DMS 273 (cell line): ENCODE measurements at regions not wholly inside any gene's neighbourhood (a gene's known extent, or its start where the extent isn't known, plus 50 kb on each side); places are given as distances from the start of the nearest gene placed in this dataset.
A peak's percentile ranks its signal among the peaks of the same experiment; 100 is the strongest.

Experiments
- DNase-seq: peaks from one replicate; lab custom pipeline; 2025; ENCODE audit not compliant: unreplicated experiment; lab: John Stamatoyannopoulos, UW

DNA sequence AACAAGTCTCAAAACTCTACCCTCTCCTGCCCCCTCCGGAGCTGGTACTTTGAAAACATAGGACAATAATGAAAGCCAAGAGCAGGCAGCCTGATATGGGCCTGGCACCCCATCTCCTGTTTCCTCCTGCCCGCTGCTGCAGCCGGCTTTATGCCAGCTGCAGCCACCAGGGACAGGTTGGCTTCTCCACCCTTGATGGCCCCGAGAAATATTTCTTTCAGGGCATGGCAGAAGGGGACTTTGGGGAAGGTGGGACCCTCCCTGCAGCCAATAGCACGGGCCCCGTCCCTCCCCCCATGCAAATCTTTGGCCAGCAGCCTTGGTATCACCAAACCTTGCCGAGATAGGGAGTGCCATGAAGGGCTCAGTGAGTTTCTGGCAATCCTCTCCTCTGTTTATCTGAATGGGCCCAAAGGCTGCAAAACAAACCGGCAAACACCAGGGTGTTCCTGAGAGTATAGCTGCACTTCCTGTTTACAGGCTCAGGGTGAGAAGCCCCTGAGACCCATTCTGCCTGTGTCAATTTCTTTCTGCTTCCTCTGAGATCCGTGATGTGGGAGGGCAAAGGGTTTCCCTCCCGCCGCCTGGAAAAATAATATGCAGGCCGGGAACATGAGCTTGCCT lies 73.4 kb upstream of the BOD1 start:
- peak; percentile 28 for DNase-seq

- no peak for DNase-seq
Measured at GRCh38 chr5:173691931-173692330, 75.5 kb upstream of the BOD1 start.

DNA sequence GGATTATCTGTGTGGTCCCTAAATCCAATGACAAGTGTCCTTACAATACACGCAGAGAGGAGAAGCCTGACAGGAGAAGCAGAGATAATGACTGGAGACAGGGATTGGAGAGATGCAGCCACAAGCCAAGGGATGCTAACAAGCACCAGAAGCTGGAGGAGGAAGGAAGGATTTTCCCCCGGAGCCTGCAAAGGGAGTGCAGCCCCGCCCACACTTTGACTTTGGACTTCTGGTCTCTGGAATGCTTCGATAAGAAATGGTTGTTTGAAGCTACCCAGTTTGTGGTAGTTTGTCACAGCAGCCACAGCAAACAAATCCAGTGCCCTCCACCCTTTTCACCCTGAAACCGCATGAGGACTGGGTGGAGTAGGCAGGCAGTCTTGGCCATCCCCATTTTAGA lies 77.2 kb upstream of the BOD1 start:
- no peak for DNase-seq

DNA sequence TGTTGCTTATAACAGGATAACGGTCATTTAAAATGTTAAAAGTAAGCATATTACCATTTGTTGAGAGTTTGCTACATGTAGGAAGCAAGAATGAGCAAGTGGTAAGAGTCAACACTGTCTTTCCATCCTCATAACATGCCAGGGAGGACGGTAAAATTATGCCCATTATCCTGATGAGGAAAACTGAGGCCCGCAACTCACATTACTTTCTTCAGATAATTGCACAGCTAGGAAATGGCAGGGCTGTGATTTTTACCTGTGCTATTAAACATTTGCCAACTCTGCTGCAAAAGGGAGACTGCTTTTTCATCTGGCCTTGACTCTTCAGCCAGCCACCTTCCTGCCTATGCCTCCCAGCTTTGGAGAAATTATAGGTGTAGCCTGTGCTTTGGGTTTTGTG lies 79.8 kb upstream of the BOD1 start:
- DNase-seq = no peak

GRCh38 chr5:173697931-173698579 lies 81.6 kb upstream of the BOD1 start:
- DNase-seq = no peak

- no peak for DNase-seq
Measured at GRCh38 chr5:173699966-173700365, 83.5 kb upstream of the BOD1 start.

GRCh38 chr5:173703466-173703865 lies 87.0 kb upstream of the BOD1 start:
- DNase-seq = no peak

DNA sequence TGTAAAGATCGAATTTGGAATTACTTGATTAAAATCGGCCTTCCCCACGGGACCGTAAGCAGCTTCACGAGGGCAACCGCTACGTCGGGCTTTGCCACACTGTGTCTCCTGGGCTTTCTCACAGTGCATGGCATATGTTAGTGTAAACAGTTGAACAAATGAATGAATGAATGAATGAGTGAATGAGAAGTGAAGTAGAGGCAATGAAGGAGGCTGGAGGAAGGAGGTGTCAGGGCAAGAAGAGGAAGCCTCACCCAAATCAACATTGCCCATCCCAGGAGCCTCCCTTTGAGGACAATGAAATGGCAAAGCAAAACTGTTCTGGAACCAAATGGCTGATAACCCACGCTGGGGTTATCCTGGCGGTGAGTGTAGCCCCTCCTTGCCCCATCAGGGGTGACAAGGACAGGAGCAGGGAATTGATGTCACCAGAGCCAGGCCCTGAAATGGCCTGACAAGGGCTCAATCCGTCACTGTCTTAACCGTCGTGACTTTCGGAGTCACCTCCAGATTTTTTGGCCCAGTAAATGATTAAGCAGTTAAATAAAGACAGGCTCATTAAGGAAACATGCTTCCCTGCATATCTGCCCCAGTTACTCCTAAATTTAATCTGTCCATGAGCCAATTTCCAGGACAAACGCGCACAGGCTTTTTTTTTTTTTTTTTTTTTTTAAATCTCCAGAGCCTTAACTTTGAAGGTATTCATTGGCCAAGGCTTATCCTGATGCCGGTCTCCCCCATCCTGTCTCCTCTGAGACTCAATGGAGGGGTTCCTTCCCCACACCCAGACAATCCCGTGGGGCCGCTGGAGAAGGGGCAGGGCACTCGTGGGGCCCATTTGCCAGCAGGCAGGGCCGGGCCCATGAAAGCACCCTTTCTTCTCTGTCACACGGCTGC lies 88.4 kb upstream of the BOD1 start:
- no peak for DNase-seq

DNA sequence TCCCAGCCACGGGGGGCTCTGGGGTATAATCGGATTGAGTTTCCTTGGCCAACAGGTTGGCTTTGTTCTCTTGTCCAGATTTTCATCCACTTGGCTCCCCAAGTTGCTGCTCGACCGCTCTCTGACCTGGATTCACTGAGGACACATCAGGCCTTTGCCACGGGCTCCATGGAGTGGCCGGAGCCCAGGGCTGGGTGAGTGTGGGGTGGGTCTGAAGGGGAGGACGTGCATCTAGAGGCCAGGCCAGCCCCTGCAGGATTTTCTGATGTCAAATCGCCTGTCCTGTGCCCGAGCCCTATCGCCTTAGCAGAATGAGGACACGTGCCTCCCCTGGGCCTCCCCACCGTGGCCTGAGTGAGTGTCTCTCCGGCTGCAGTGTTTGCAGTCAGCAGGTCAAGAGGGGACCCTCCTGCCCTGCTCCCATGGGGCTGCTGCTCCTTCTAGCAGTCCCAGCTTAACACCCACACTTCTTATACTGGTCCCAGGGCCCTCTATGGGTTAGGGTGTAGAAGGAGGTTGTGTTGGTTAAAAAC lies 89.1 kb upstream of the BOD1 start:
- DNase-seq = no peak

- no peak for DNase-seq
Measured at GRCh38 chr5:173706700-173707099, 90.2 kb upstream of the BOD1 start.

GRCh38 chr5:173707392-173707791 lies 90.9 kb upstream of the BOD1 start:
- DNase-seq = peak; percentile 39

- DNase-seq = no peak
Measured at GRCh38 chr5:173709145-173709544, 92.7 kb upstream of the BOD1 start.

- DNase-seq = no peak
Measured at GRCh38 chr5:173709761-173710160, 93.3 kb upstream of the BOD1 start.

DNA sequence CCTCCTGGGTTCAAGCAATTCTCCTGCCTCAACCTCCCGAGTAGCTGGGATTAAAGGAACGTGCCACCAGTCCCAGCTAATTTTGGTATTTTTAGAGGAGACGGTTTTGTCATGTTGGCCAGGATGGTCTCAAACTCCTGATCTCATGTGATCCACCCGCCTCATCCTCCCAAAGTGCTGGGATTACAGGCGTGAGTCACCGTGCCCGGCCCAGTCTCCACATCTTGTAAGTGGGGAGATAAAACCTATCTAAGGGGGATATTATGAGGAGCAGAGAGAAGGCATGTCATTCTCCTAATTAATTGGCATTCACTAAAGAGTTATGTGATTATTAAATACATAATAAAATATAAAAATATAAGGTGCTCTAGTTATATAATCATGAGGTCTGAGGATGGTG lies 94.1 kb upstream of the BOD1 start:
- DNase-seq = no peak

DNA sequence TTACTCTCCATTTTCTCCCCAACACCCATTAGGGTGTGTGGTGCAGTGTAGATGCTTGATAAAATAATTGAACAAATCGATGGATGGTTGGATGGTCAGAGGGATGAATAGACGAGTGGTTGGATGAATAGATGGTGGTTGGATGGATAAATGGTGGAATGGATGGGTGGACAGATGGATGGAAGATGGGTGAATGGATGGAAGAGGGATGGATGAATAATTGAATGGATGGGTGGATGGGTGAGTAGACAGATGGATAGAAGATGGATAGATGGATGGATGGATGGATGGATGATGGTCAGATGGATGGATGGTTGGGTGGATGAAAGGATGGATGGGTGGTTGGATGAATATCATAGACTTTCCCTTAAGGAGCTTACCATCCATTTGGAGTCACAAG lies 95.0 kb upstream of the BOD1 start:
- DNase-seq = no peak

GRCh38 chr5:173712609-173713175 lies 96.2 kb upstream of the BOD1 start:
- DNase-seq = no peak

- DNase-seq = no peak
Measured at GRCh38 chr5:173714551-173715428, 98.3 kb upstream of the BOD1 start.

- DNase-seq = no peak
Measured at GRCh38 chr5:173715607-173716006, 99.2 kb upstream of the BOD1 start.

DNA sequence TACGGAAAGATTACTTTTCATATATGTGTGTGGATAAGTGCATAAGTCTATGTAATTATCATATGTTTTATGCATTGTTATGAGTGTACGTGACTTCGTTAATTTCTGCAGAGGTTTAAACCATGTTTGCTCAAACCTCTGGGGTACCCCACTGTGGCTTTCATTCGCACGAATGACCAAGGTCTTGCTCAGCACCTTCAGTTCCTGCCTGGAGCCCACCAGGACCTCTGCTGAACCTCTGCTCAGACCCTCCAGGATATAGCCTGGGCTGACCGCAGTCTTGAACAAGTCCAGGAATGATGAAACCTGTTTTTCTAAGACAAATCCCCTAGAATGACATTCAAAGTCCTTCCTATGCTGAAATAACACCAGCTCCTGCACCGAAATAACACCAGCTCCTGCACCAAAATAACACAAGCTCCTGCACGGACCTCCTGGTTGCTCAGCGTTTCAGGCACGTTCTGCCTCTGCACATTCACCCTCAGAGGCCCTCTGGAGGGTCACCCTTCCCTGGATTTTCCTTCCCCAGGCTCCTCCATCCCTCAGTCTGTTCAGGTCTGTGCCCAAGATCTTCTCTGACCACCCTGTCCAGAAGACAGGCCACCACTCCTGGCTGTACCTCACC lies 99.7 kb upstream of the BOD1 start:
- DNase-seq = no peak

- DNase-seq = no peak
Measured at GRCh38 chr5:173717959-173718358, 101.5 kb upstream of the BOD1 start.
